ENCODE measurements at regions not wholly inside any gene's neighbourhood (a gene's known extent, or its start where the extent isn't known, plus 50 kb on each side); places are given as distances from the start of the nearest gene placed in this dataset.

DNA sequence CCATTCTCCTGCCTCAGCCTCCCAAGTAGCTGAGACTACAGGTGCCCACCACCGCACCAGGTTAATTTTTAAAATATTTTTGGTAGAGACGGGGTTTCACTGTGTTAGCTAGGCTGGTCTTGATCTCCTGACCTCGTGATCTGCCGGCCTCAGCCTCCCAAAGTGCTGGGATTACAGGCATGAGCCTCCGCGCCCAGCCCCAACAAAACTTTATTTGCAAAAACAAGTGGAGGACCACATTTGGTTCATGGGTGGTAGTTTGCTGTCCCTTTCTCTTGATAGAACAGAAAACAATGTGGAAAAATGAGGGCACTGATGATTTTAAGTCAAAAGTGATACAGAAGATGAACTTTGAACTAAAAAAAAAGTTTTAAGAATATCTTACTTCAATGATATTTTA lies 121.8 kb upstream of the SERPIND1 start:
- peaks cover 15% of the 10 kb centered on the region for H3K27me3 ChIP-seq (ENCODE audit: control insufficient read depth, insufficient read depth, low read length)
- no peak overlapping the region for H2AFZ ChIP-seq (replicated peaks; ENCODE audit: low read length, poor library complexity)
- H2BK20ac ChIP-seq (ENCODE audit: low read depth, low read length), result no peak overlapping the region
- no peak overlapping the region for H3K4me3 ChIP-seq (ENCODE audit: insufficient read depth, low read depth, low read length)
- no peak overlapping the region for H4K91ac ChIP-seq (ENCODE audit: insufficient read depth, low read depth, low read length)
- CTCF ChIA-PET, result no interaction called here
- H3K23ac ChIP-seq (ENCODE audit: low read depth, low read length), result no peak overlapping the region
- no peak overlapping the region for H3K56ac ChIP-seq (ENCODE audit: extremely low read depth, insufficient read depth, low read length)
- TF ChIP-seq FOS (IDR thresholded peaks at IDR 0.05; ENCODE audit: low read depth, low read length), result no peak
- TF ChIP-seq, protein P1, sequence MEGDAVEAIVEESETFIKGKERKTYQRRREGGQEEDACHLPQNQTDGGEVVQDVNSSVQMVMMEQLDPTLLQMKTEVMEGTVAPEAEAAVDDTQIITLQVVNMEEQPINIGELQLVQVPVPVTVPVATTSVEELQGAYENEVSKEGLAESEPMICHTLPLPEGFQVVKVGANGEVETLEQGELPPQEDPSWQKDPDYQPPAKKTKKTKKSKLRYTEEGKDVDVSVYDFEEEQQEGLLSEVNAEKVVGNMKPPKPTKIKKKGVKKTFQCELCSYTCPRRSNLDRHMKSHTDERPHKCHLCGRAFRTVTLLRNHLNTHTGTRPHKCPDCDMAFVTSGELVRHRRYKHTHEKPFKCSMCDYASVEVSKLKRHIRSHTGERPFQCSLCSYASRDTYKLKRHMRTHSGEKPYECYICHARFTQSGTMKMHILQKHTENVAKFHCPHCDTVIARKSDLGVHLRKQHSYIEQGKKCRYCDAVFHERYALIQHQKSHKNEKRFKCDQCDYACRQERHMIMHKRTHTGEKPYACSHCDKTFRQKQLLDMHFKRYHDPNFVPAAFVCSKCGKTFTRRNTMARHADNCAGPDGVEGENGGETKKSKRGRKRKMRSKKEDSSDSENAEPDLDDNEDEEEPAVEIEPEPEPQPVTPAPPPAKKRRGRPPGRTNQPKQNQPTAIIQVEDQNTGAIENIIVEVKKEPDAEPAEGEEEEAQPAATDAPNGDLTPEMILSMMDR (conservative IDR thresholded peaks at IDR 0.05; ENCODE audit: low read depth, low read length), result no peak
- no peak for TF ChIP-seq NFE2L2 (IDR thresholded peaks at IDR 0.05; ENCODE audit: low read depth, low read length)
- TF ChIP-seq CEBPB (IDR thresholded peaks at IDR 0.05; ENCODE audit: low read depth, low read length), result no peak
- TF ChIP-seq ELK1 (IDR thresholded peaks at IDR 0.05; ENCODE audit: borderline replicate concordance, low read depth, low read length), result no peak
- TF ChIP-seq SMC3 (IDR thresholded peaks at IDR 0.05; ENCODE audit: low read depth, low read length), result no peak
- no peak for TF ChIP-seq RAD21 (IDR thresholded peaks at IDR 0.05; ENCODE audit: low read length)
- no peak for TF ChIP-seq CHD1 (IDR thresholded peaks at IDR 0.05; ENCODE audit: low read depth, low read length)
- TF ChIP-seq RFX5 (IDR thresholded peaks at IDR 0.05; ENCODE audit: low read depth, low read length), result no peak
- intact Hi-C loops (cut with micrococcal nuclease), result no loop called here
- H3K18ac ChIP-seq (ENCODE audit: low read depth, low read length), result no peak overlapping the region
- no peak overlapping the region for H2BK120ac ChIP-seq (ENCODE audit: low read depth, low read length)
- no CpG with 5 or more reads among the region's 6 CpGs for WGBS, 2 experiments (ENCODE audit: extremely low coverage in 2 of 2, insufficient read length in 1 of 2)
- no peak overlapping the region for H2BK5ac ChIP-seq (ENCODE audit: low read depth, low read length, poor library complexity, severe bottlenecking)
- H3K27ac ChIP-seq (ENCODE audit: insufficient read depth, low read length), result no peak overlapping the region
- H3K4ac ChIP-seq (ENCODE audit: low read depth, low read length), result no peak overlapping the region
- no peak overlapping the region for H4K5ac ChIP-seq (ENCODE audit: low read depth, low read length)
- H2BK15ac ChIP-seq (ENCODE audit: low read depth, low read length), result no peak overlapping the region
- POLR2A ChIA-PET (ENCODE audit: unreplicated experiment), result interaction anchor here (0.6 kb wide), 1 partner anchor 53 kb away, joined by 5 read pairs; no protein-coding TSS in a partner anchor
- H4K8ac ChIP-seq (ENCODE audit: low read depth in 2 of 2, low read length in 2 of 2), result no peak overlapping the region
- H3K9me1 ChIP-seq (ENCODE audit: insufficient read depth, low read length), result no peaks in the 10 kb centered on the region
- H2AK5ac ChIP-seq (ENCODE audit: low read depth, low read length), result no peak overlapping the region
- in situ Hi-C loops (cut with MboI; ENCODE audit: low sequenced_read_pairs), result no loop called here
- no peak overlapping the region for H2AK9ac ChIP-seq (replicated peaks; ENCODE audit: low read depth, low read length, poor library complexity)
- no peak overlapping the region for H3K9ac ChIP-seq (ENCODE audit: low read depth, low read length)
- H3K36me3 ChIP-seq (ENCODE audit: control insufficient read depth, insufficient read depth, low read length), result no peaks in the 10 kb centered on the region
- no peaks in the 10 kb centered on the region for H4K20me1 ChIP-seq (ENCODE audit: insufficient read depth, low read length)
- no peak overlapping the region for H3K14ac ChIP-seq (replicated peaks; ENCODE audit: low read depth, low read length)
- H3K4me2 ChIP-seq (ENCODE audit: low read depth, low read length), result no peak overlapping the region
- ATAC-seq (ENCODE audit: low read depth), result no peak
- DNase-seq, result no peak
- dilution Hi-C loops (cut with HindIII; ENCODE audit: low sequenced_read_pairs, unreplicated experiment), result no loop called here
- no peaks in the 10 kb centered on the region for H3K79me1 ChIP-seq (ENCODE audit: low read depth in 1 of 2, low read length in 2 of 2)
- H3K9me3 ChIP-seq (ENCODE audit: control insufficient read depth, insufficient read depth, low read length), result no peaks in the 10 kb centered on the region
- H3K4me1 ChIP-seq (ENCODE audit: control insufficient read depth, insufficient read depth, low read length), result no peaks in the 10 kb centered on the region
- no TSS peak for BruUV-seq (replicated peaks)
